Chondrocyte (in vitro differentiated cells): ENCODE measurements at regions not wholly inside any gene's neighbourhood (a gene's known extent, or its start where the extent isn't known, plus 50 kb on each side); places are given as distances from the start of the nearest gene placed in this dataset.

Experiments used
- DNase-seq: peaks from one replicate; pipeline ENCODE4 v3.0.0; 2021; ENCODE audit warnings: mixed read lengths, low spot score
- H3K27ac Mint-ChIP-seq: one replicate; pipeline ENCODE4 v1.8.0; 2021; ENCODE audit warnings: mild to moderate bottlenecking, moderate library complexity, mixed read lengths; ENCODE audit not compliant: unreplicated experiment
- H3K27me3 Mint-ChIP-seq: 2 replicates; pipeline ENCODE4 v1.8.0; 2021; ENCODE audit warnings: low read depth, mixed read lengths
- H3K36me3 Mint-ChIP-seq: 2 replicates; pipeline ENCODE4 v1.8.0; 2021; ENCODE audit warnings: low read depth, mixed read lengths
- H3K4me1 Mint-ChIP-seq: 2 replicates; pipeline ENCODE4 v1.8.0; 2021; ENCODE audit warnings: low read depth, mild to moderate bottlenecking, mixed read lengths
- H3K4me3 Mint-ChIP-seq: one replicate; pipeline ENCODE4 v1.8.0; 2021; ENCODE audit warnings: mild to moderate bottlenecking, moderate library complexity, mixed read lengths; ENCODE audit not compliant: unreplicated experiment
- H3K9me3 Mint-ChIP-seq: 2 replicates; pipeline ENCODE4 v1.8.0; 2021; ENCODE audit warnings: low read depth, mixed read lengths
- CTCF ChIP-seq: fragments of 200-600 bp; sonication (generic); IDR thresholded peaks from 2 replicates; pipeline ENCODE4 v1.5.0; 2021; ENCODE audit warnings: antibody characterized with exemption, mild to moderate bottlenecking, moderate library complexity

GRCh38 chr6:166106076-166106686 lies 61.5 kb downstream of the TBXT start:
- Mint-ChIP-seq H3K36me3 (peaks cover 4% of the 10 kb centered on the region), H3K4me3 (no peak overlapping the region), H3K9me3 (peaks cover 11% of the 10 kb centered on the region), H3K27ac (no peak overlapping the region), H3K27me3 (peaks cover 14% of the 10 kb centered on the region), H3K4me1 (peaks cover 11% of the 10 kb centered on the region)
- peak; percentile 96 for TF ChIP-seq CTCF
- DNase-seq = no peak

GRCh38 chr6:166105341-166106075 lies 62.1 kb downstream of the TBXT start:
- DNase-seq = no peak
- peaks cover 4% of the 10 kb centered on the region for H3K36me3 Mint-ChIP-seq
- H3K4me1 Mint-ChIP-seq = peaks cover 11% of the 10 kb centered on the region
- no peak overlapping the region for H3K4me3 Mint-ChIP-seq
- no peak overlapping the region for H3K27ac Mint-ChIP-seq
- H3K27me3 Mint-ChIP-seq = peaks cover 14% of the 10 kb centered on the region
- TF ChIP-seq CTCF = no peak
- H3K9me3 Mint-ChIP-seq = peaks cover 11% of the 10 kb centered on the region

GRCh38 chr6:166104872-166105271 lies 62.8 kb downstream of the TBXT start:
- peaks cover 12% of the 10 kb centered on the region for H3K27me3 Mint-ChIP-seq
- no peak for DNase-seq
- H3K9me3 Mint-ChIP-seq = peaks cover 11% of the 10 kb centered on the region
- peaks cover 11% of the 10 kb centered on the region for H3K4me1 Mint-ChIP-seq
- H3K36me3 Mint-ChIP-seq = peaks cover 4% of the 10 kb centered on the region
- no peak overlapping the region for H3K4me3 Mint-ChIP-seq
- no peak for TF ChIP-seq CTCF
- H3K27ac Mint-ChIP-seq = no peak overlapping the region

- Mint-ChIP-seq H3K4me1 (peaks cover 11% of the 10 kb centered on the region), H3K27me3 (peaks cover 12% of the 10 kb centered on the region), H3K9me3 (peaks cover 11% of the 10 kb centered on the region), H3K36me3 (peaks cover 4% of the 10 kb centered on the region), H3K27ac (peak overlapping the region; percentile 11), H3K4me3 (no peak overlapping the region)
- DNase-seq = no peak
- no peak for TF ChIP-seq CTCF
Observed at GRCh38 chr6:166104107-166104506, 63.5 kb downstream of the TBXT start.

- Mint-ChIP-seq H3K27me3 (peaks cover 16% of the 10 kb centered on the region), H3K4me3 (no peak overlapping the region), H3K36me3 (peaks cover 4% of the 10 kb centered on the region), H3K4me1 (peaks cover 16% of the 10 kb centered on the region), H3K9me3 (peaks cover 11% of the 10 kb centered on the region), H3K27ac (no peak overlapping the region)
- DNase-seq = no peak
- no peak for TF ChIP-seq CTCF
Observed at GRCh38 chr6:166101819-166102419, 65.7 kb downstream of the TBXT start.
